ENCODE measurements at regions not wholly inside any gene's neighbourhood (a gene's known extent, or its start where the extent isn't known, plus 50 kb on each side); places are given as distances from the start of the nearest gene placed in this dataset.
"Not testable (repeated sequence)": the region's sequence is repeated elsewhere in the genome, so short reads cannot be mapped to it uniquely, and the experiment has no call there.

GRCh38 chr6:140285471-140285870, 911.0 kb upstream of the CITED2 start:
- Histone ChIP-seq H3K9me3 (no peaks in the 10 kb centered on the region), H3K4me1 (no peaks in the 10 kb centered on the region), H3K27me3 (ENCODE audit: low read depth) (no peaks in the 10 kb centered on the region), H3K4me3 (no peak overlapping the region), H3K36me3 (replicated peaks) (no peaks in the 10 kb centered on the region)
- in situ Hi-C loops (cut with MboI; ENCODE audit: low sequenced_read_pairs), result no loop called here
- DNase-seq (ENCODE audit: low spot score in 2 of 2), result no peak

GRCh38 chr6:140284871-140285270, 910.4 kb upstream of the CITED2 start:
- in situ Hi-C loops (cut with MboI; ENCODE audit: low sequenced_read_pairs), result no loop called here

GRCh38 chr6:140283197-140283596, 908.7 kb upstream of the CITED2 start:
- in situ Hi-C loops (cut with MboI; ENCODE audit: low sequenced_read_pairs), result no loop called here
- H3K9me3 ChIP-seq, result no peaks in the 10 kb centered on the region
- H3K27me3 ChIP-seq (ENCODE audit: low read depth), result no peaks in the 10 kb centered on the region
- H3K4me3 ChIP-seq, result no peak overlapping the region
- no peak for DNase-seq (ENCODE audit: low spot score in 2 of 2)
- no peaks in the 10 kb centered on the region for H3K36me3 ChIP-seq (replicated peaks)
- no peaks in the 10 kb centered on the region for H3K4me1 ChIP-seq

More at GRCh38 chr6:140284871-140285270, 910.4 kb upstream of the CITED2 start:
- H3K36me3 ChIP-seq (replicated peaks), result no peaks in the 10 kb centered on the region
- no peak for DNase-seq (ENCODE audit: low spot score in 2 of 2)
- H3K9me3 ChIP-seq, result no peaks in the 10 kb centered on the region
- no peaks in the 10 kb centered on the region for H3K4me1 ChIP-seq
- no peak overlapping the region for H3K4me3 ChIP-seq
- H3K27me3 ChIP-seq (ENCODE audit: low read depth), result no peaks in the 10 kb centered on the region

- Histone ChIP-seq H3K9me3 (no peaks in the 10 kb centered on the region), H3K4me1 (no peaks in the 10 kb centered on the region), H3K27me3 (ENCODE audit: low read depth) (no peaks in the 10 kb centered on the region), H3K4me3 (no peak overlapping the region), H3K36me3 (replicated peaks) (no peaks in the 10 kb centered on the region)
- in situ Hi-C loops (cut with MboI; ENCODE audit: low sequenced_read_pairs), result no loop called here
- DNase-seq (ENCODE audit: low spot score in 2 of 2), result no peak
Observed at GRCh38 chr6:140281767-140282166, 907.3 kb upstream of the CITED2 start.

- no peaks in the 10 kb centered on the region for H3K36me3 ChIP-seq (replicated peaks)
- in situ Hi-C loops (cut with MboI; ENCODE audit: low sequenced_read_pairs), result no loop called here
- H3K27me3 ChIP-seq (ENCODE audit: low read depth), result no peaks in the 10 kb centered on the region
- no peaks in the 10 kb centered on the region for H3K9me3 ChIP-seq
- H3K4me3 ChIP-seq, result no peak overlapping the region
- no peaks in the 10 kb centered on the region for H3K4me1 ChIP-seq
- no peak for DNase-seq (ENCODE audit: low spot score in 2 of 2)
Observed at GRCh38 chr6:140281236-140281635, 906.8 kb upstream of the CITED2 start.

GRCh38 chr6:140276719-140277118, 902.3 kb upstream of the CITED2 start:
- in situ Hi-C loops (cut with MboI; ENCODE audit: low sequenced_read_pairs), result no loop called here
- H3K4me3 ChIP-seq, result no peak overlapping the region
- H3K9me3 ChIP-seq, result no peaks in the 10 kb centered on the region
- H3K36me3 ChIP-seq (replicated peaks), result no peaks in the 10 kb centered on the region
- no peaks in the 10 kb centered on the region for H3K27me3 ChIP-seq (ENCODE audit: low read depth)
- no peaks in the 10 kb centered on the region for H3K4me1 ChIP-seq
- no peak for DNase-seq (ENCODE audit: low spot score in 2 of 2)

- Histone ChIP-seq H3K4me3 (no peak overlapping the region), H3K27me3 (ENCODE audit: low read depth) (no peaks in the 10 kb centered on the region), H3K4me1 (no peaks in the 10 kb centered on the region), H3K36me3 (replicated peaks) (no peaks in the 10 kb centered on the region), H3K9me3 (no peaks in the 10 kb centered on the region)
- in situ Hi-C loops (cut with MboI; ENCODE audit: low sequenced_read_pairs), result no loop called here
- DNase-seq (ENCODE audit: low spot score in 2 of 2), result no peak
Observed at GRCh38 chr6:140276133-140276532, 901.7 kb upstream of the CITED2 start.

- in situ Hi-C loops (cut with MboI; ENCODE audit: low sequenced_read_pairs), result no loop called here
- H3K9me3 ChIP-seq, result no peaks in the 10 kb centered on the region
- no peaks in the 10 kb centered on the region for H3K36me3 ChIP-seq (replicated peaks)
- no peaks in the 10 kb centered on the region for H3K4me1 ChIP-seq
- no peak overlapping the region for H3K4me3 ChIP-seq
- no peak for DNase-seq (ENCODE audit: low spot score in 2 of 2)
- no peaks in the 10 kb centered on the region for H3K27me3 ChIP-seq (ENCODE audit: low read depth)
Observed at GRCh38 chr6:140275725-140276124, 901.3 kb upstream of the CITED2 start.

- H3K9me3 ChIP-seq, result no peaks in the 10 kb centered on the region
- no peaks in the 10 kb centered on the region for H3K4me1 ChIP-seq
- no peak overlapping the region for H3K4me3 ChIP-seq
- DNase-seq (ENCODE audit: low spot score in 2 of 2), result no peak
- no peaks in the 10 kb centered on the region for H3K27me3 ChIP-seq (ENCODE audit: low read depth)
- H3K36me3 ChIP-seq (replicated peaks), result no peaks in the 10 kb centered on the region
- in situ Hi-C loops (cut with MboI; ENCODE audit: low sequenced_read_pairs), result no loop called here
Observed at GRCh38 chr6:140274548-140274947, 900.1 kb upstream of the CITED2 start.

- no peaks in the 10 kb centered on the region for H3K9me3 ChIP-seq
- no peaks in the 10 kb centered on the region for H3K36me3 ChIP-seq (replicated peaks)
- no peaks in the 10 kb centered on the region for H3K27me3 ChIP-seq (ENCODE audit: low read depth)
- H3K4me3 ChIP-seq, result no peak overlapping the region
- no peak for DNase-seq (ENCODE audit: low spot score in 2 of 2)
- in situ Hi-C loops (cut with MboI; ENCODE audit: low sequenced_read_pairs), result no loop called here
- no peaks in the 10 kb centered on the region for H3K4me1 ChIP-seq
Observed at GRCh38 chr6:140271759-140272377, 897.4 kb upstream of the CITED2 start.

- Histone ChIP-seq H3K27me3 (ENCODE audit: low read depth) (no peaks in the 10 kb centered on the region), H3K4me3 (no peak overlapping the region), H3K4me1 (no peaks in the 10 kb centered on the region), H3K9me3 (no peaks in the 10 kb centered on the region), H3K36me3 (replicated peaks) (no peaks in the 10 kb centered on the region)
- no peak for DNase-seq (ENCODE audit: low spot score in 2 of 2)
- in situ Hi-C loops (cut with MboI; ENCODE audit: low sequenced_read_pairs), result no loop called here
Observed at GRCh38 chr6:140269591-140270165, 895.2 kb upstream of the CITED2 start.

- no peak for DNase-seq (ENCODE audit: low spot score in 2 of 2)
- Histone ChIP-seq H3K27me3 (ENCODE audit: low read depth) (no peaks in the 10 kb centered on the region), H3K4me3 (no peak overlapping the region), H3K4me1 (no peaks in the 10 kb centered on the region), H3K36me3 (replicated peaks) (no peaks in the 10 kb centered on the region), H3K9me3 (no peaks in the 10 kb centered on the region)
- in situ Hi-C loops (cut with MboI; ENCODE audit: low sequenced_read_pairs), result no loop called here
Observed at GRCh38 chr6:140264431-140264830, 890.0 kb upstream of the CITED2 start.

- H3K4me1 ChIP-seq; DNase-seq (ENCODE audit: low spot score in 2 of 2); H3K27me3 ChIP-seq (ENCODE audit: low read depth); in situ Hi-C loops (cut with MboI; ENCODE audit: low sequenced_read_pairs); H3K4me3 ChIP-seq; H3K36me3 ChIP-seq (replicated peaks); H3K9me3 ChIP-seq: not testable (repeated sequence)
Observed at GRCh38 chr6:140258302-140258701, 883.9 kb upstream of the CITED2 start.

- in situ Hi-C loops (cut with MboI; ENCODE audit: low sequenced_read_pairs), result no loop called here
- Histone ChIP-seq H3K4me3 (no peak overlapping the region), H3K9me3 (no peaks in the 10 kb centered on the region), H3K4me1 (no peaks in the 10 kb centered on the region; the same call in 1 of the 2 replicates), H3K36me3 (replicated peaks) (no peaks in the 10 kb centered on the region), H3K27me3 (ENCODE audit: low read depth) (no peaks in the 10 kb centered on the region)
- DNase-seq (ENCODE audit: low spot score in 2 of 2), result no peak
Observed at GRCh38 chr6:140256248-140256647, 881.8 kb upstream of the CITED2 start.

GRCh38 chr6:140253096-140253495, 878.6 kb upstream of the CITED2 start:
- Histone ChIP-seq H3K4me3 (no peak overlapping the region), H3K36me3 (replicated peaks) (no peaks in the 10 kb centered on the region), H3K4me1 (no peaks in the 10 kb centered on the region; the same call in 1 of the 2 replicates), H3K9me3 (no peaks in the 10 kb centered on the region), H3K27me3 (ENCODE audit: low read depth) (no peaks in the 10 kb centered on the region)
- in situ Hi-C loops (cut with MboI; ENCODE audit: low sequenced_read_pairs), result no loop called here
- no peak for DNase-seq (ENCODE audit: low spot score in 2 of 2)
